MCF 10A (cell line): ENCODE measurements at regions not wholly inside any gene's neighbourhood (a gene's known extent, or its start where the extent isn't known, plus 50 kb on each side); places are given as distances from the start of the nearest gene placed in this dataset.

Experiments used
- BruUV-seq: library from RNA; stranded (reverse); fragments of 400-500 nt; replicated peaks from 2 replicates; lab custom pipeline; 2021; lab: Mats Ljungman, UMichigan
- CTCF ChIA-PET: fragments of 300-600 bp; sonication (Branson Sonifier 250); formaldehyde crosslinking; extraction: SDS; loops from one replicate; lab custom pipeline; 2021; ENCODE audit warnings: antibody characterized with exemption, inconsistent platforms; lab: Yijun Ruan, JAX
- POLR2A ChIA-PET: fragments of 300-600, 350-650 bp; sonication (Branson Sonifier 250); formaldehyde crosslinking; extraction: SDS; loops from one replicate; lab custom pipeline; 2020; ENCODE audit warnings: antibody characterized with exemption, inconsistent platforms; lab: Yijun Ruan, JAX
- DNase-seq: peaks from one replicate; pipeline ENCODE4 v3.0.0-alpha.2; 2018; ENCODE audit not compliant: unreplicated experiment
- H3K27ac Mint-ChIP-seq: one replicate; pipeline ENCODE4 v1.8.0; 2022; ENCODE audit warnings: mild to moderate bottlenecking, low read depth, mixed read lengths; ENCODE audit not compliant: unreplicated experiment
- H3K27me3 Mint-ChIP-seq: one replicate; pipeline ENCODE4 v1.8.0; 2022; ENCODE audit warnings: mixed read lengths; ENCODE audit not compliant: insufficient read depth, unreplicated experiment
- H3K36me3 Mint-ChIP-seq: one replicate; pipeline ENCODE4 v1.8.0; 2022; ENCODE audit warnings: mild to moderate bottlenecking, moderate library complexity, mixed read lengths; ENCODE audit not compliant: insufficient read depth, unreplicated experiment
- H3K4me1 Mint-ChIP-seq: one replicate; pipeline ENCODE4 v1.8.0; 2022; ENCODE audit warnings: mixed read lengths; ENCODE audit not compliant: insufficient read depth, unreplicated experiment
- H3K4me3 Mint-ChIP-seq: one replicate; pipeline ENCODE4 v1.8.0; 2022; ENCODE audit warnings: mild to moderate bottlenecking, moderate library complexity, mixed read lengths; ENCODE audit not compliant: unreplicated experiment
- H3K9me3 Mint-ChIP-seq: one replicate; pipeline ENCODE4 v1.8.0; 2022; ENCODE audit warnings: mixed read lengths; ENCODE audit not compliant: unreplicated experiment
- CTCF ChIP-seq: fragments of 200-600 bp; IDR thresholded peaks from one replicate; pipeline ENCODE4 v1.8.0; 2022; ENCODE audit warnings: antibody characterized with exemption, mild to moderate bottlenecking; ENCODE audit not compliant: unreplicated experiment
- intact Hi-C: fragments of 100-400 bp; cut with micrococcal nuclease; formaldehyde crosslinking; loops from 2 replicates; pipeline ENCODE4 v1.14.1; 2022

GRCh38 chr20:40161391-40161790 is 527.6 kb downstream of the MAFB start:
- ChIA-PET POLR2A (interaction anchor here (1.1 to 2.3 kb wide), 3 partner anchors 15 to 527 kb away, joined by 4 to 17 read pairs (median 5); partner anchors contain the start of gene MAFB), CTCF (interaction anchor here (0.5 to 6.8 kb wide), 12 partner anchors 10 to 892 kb away, joined by 3 to 75 read pairs (median 7); partner anchors contain the start of gene MAFB)
- no TSS peak for BruUV-seq
- Mint-ChIP-seq H3K27me3 (peaks cover 10% of the 10 kb centered on the region), H3K4me3 (no peak overlapping the region), H3K36me3 (no peaks in the 10 kb centered on the region), H3K27ac (no peak overlapping the region), H3K4me1 (no peaks in the 10 kb centered on the region), H3K9me3 (no peaks in the 10 kb centered on the region)
- no peak for DNase-seq
- intact Hi-C loops = loop anchor here (10.0 kb wide), 2 partner anchors 93 to 1047 kb away; no protein-coding TSS in a partner anchor
- no peak for TF ChIP-seq CTCF

DNA sequence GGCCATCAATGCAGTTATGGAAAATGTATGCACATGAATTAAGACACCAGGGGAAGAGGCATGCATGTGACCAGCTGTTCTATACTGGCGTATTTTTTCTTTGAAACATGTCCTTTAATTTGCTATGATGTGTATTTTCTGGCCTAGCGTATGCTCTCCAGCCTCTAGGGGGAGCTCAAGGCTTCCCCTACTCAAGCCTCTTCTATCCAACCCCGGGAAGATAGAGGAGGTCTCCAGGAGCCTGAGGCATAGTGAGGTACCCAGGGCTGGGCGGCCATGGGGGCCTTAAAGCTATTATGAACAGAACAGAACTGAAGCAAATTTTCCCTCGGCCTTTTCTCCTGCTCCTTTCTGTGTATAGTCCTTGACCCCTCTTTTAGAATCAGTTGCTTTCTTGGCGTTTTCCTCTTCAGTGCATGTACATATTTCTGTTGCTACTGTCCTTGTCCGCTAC is 528.9 kb downstream of the MAFB start:
- Mint-ChIP-seq H3K27ac (no peak overlapping the region), H3K4me1 (no peaks in the 10 kb centered on the region), H3K9me3 (no peaks in the 10 kb centered on the region), H3K27me3 (no peaks in the 10 kb centered on the region), H3K4me3 (no peak overlapping the region), H3K36me3 (no peaks in the 10 kb centered on the region)
- POLR2A ChIA-PET = interaction anchor here (0.7 to 2.0 kb wide), 6 partner anchors 124 to 528 kb away, joined by 3 to 17 read pairs (median 4); partner anchors contain the start of gene MAFB
- intact Hi-C loops = loop anchor here (1.0 to 10.0 kb wide), 5 partner anchors 95 to 1045 kb away; no protein-coding TSS in a partner anchor
- CTCF ChIA-PET = interaction anchor here (0.5 to 6.8 kb wide), 71 partner anchors 9 to 1062 kb away, joined by 3 to 75 read pairs (median 4); partner anchors contain the start of gene MAFB
- peak; percentile 78 for DNase-seq
- BruUV-seq = no TSS peak
- TF ChIP-seq CTCF = peak; percentile 78

DNA sequence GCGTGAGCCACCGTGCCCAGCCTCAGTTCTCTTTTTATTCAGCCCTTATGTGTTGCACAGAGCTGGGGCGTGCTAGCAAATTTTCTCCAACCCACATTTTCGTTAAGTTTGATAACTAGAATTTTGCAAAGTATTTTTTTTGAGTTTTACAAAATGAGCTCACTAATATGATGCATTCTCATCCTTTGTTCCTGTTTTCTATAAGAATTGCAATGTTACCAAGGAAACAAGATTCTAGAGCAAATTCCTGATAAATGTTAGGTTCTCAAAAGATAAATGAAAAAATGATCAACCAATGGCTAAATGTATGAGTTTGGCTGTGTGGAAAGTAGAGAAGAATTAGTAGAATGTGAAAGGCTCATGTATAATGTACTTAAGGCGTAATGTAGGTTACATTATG is 529.8 kb downstream of the MAFB start:
- TF ChIP-seq CTCF = no peak
- CTCF ChIA-PET = interaction anchor here (0.5 to 6.8 kb wide), 52 partner anchors 8 to 1061 kb away, joined by 3 to 75 read pairs (median 6); partner anchors contain the start of gene MAFB
- POLR2A ChIA-PET = interaction anchor here (0.8 to 1.4 kb wide), 3 partner anchors 18 to 530 kb away, joined by 3 to 7 read pairs (median 6); partner anchors contain the start of gene MAFB
- H3K4me1 Mint-ChIP-seq = no peaks in the 10 kb centered on the region
- no TSS peak for BruUV-seq
- H3K27ac Mint-ChIP-seq = no peak overlapping the region
- H3K36me3 Mint-ChIP-seq = no peaks in the 10 kb centered on the region
- no peak overlapping the region for H3K4me3 Mint-ChIP-seq
- H3K9me3 Mint-ChIP-seq = no peaks in the 10 kb centered on the region
- intact Hi-C loops = no loop called here
- no peaks in the 10 kb centered on the region for H3K27me3 Mint-ChIP-seq
- no peak for DNase-seq

DNA sequence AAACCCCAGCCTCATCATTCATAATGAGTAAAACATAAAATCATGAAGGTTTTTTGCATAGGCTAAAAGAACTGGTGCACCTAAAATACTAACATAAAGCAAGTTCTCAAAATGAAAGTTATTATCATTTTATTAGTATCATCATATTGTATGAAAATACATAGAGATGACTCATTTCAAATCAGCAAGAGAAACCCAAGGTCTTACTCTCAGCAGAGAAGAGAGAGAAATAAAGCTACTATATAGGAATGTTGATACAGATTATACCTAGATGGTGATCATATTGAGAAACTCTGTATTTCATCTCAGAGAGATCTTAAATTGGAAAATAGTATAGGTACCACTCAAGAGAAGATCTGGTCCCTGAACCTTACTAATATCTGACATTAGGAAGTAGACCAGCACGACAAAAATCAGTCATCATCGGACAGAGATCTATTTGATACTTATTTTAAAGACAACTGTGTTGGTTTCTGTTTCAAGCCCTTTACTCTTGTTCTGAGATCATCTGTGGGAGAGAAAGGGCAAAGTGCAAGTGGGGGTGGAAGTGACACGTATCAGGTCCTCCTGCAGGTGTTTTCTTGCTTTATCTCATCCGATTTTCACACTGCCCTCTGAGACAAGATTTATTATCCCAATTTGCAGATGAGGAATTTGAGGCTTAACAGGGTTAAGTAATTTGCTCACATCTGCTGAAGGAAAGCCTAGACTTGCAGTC is 532.3 kb downstream of the MAFB start:
- no peak for TF ChIP-seq CTCF
- peaks cover 11% of the 10 kb centered on the region for H3K27me3 Mint-ChIP-seq
- H3K4me1 Mint-ChIP-seq = no peaks in the 10 kb centered on the region
- POLR2A ChIA-PET = interaction anchor here (0.6 kb wide), 1 partner anchor 683 kb away, joined by 3 read pairs; no protein-coding TSS in a partner anchor
- H3K4me3 Mint-ChIP-seq = no peak overlapping the region
- DNase-seq = no peak
- BruUV-seq = no TSS peak
- H3K36me3 Mint-ChIP-seq = no peaks in the 10 kb centered on the region
- H3K27ac Mint-ChIP-seq = no peak overlapping the region
- CTCF ChIA-PET = no interaction called here
- intact Hi-C loops = no loop called here
- no peaks in the 10 kb centered on the region for H3K9me3 Mint-ChIP-seq
